ENCODE measurements at regions not wholly inside any gene's neighbourhood (a gene's known extent, or its start where the extent isn't known, plus 50 kb on each side); places are given as distances from the start of the nearest gene placed in this dataset.

DNA sequence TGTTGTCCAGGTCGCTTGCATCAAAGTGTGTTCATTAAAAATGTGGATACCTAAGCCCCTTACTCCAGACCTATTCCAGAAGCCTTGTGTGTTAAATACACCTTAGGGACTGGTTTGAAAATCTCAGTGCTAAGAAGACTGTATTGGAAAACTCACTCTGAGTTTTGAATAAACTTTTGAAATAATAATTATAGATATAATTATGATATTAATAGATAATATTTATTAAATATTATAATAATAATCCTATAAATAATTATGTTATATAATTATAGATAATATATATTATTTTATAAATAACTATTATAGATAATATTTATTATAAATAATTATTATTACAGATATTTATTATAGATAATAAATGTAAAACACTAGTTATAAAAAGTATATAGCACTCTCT, 165.3 kb downstream of the ARRDC3 start:
- H3K4me3 ChIP-seq (ENCODE audit: low read length) = no peak overlapping the region
- DNase-seq (ENCODE audit: low read depth, low spot score) = no peak

DNA sequence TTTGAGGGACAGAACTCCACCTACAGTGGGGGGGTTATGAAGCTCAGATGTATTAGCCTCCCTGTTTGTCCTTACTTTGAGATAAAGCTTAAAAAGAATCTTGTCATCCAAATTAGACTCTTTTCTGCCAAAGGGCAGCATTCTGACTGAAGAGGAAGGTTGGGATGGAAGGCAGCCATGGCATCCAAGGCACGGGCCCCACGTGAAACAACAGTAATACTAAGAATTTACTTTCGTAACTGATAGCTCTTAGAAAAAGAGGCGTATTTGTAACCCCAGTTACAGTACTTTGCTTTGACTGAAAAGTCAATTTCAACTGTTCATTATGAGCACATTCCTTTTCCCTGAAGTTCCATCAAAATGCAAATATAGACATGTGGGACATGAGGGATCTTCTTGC, 168.5 kb downstream of the ARRDC3 start:
- H3K4me3 ChIP-seq (ENCODE audit: low read length) = no peak overlapping the region
- no peak for DNase-seq (ENCODE audit: low read depth, low spot score)

Data from Jurkat, Clone E6-1 (cell line).